IPS-15b (cell line): ENCODE measurements at regions not wholly inside any gene's neighbourhood (a gene's known extent, or its start where the extent isn't known, plus 50 kb on each side); places are given as distances from the start of the nearest gene placed in this dataset.

ENCODE experiments used
- H3K27me3 ChIP-seq: one replicate; pipeline ENCODE4 v1.6.1; 2013; ENCODE audit warnings: low read length; ENCODE audit not compliant: control insufficient read depth, insufficient read depth
- H3K36me3 ChIP-seq: one replicate; pipeline ENCODE4 v1.6.1; 2013; ENCODE audit warnings: low read length; ENCODE audit not compliant: control insufficient read depth, insufficient read depth
- H3K4me1 ChIP-seq: one replicate; pipeline ENCODE4 v1.6.1; 2013; ENCODE audit warnings: mild to moderate bottlenecking, low read length; ENCODE audit not compliant: control insufficient read depth, insufficient read depth
- H3K4me3 ChIP-seq: one replicate; pipeline ENCODE4 v1.5.1; 2013; ENCODE audit warnings: low read depth, low read length
- H3K9ac ChIP-seq: one replicate; pipeline ENCODE4 v1.6.1; 2013; ENCODE audit warnings: low read depth, mild to moderate bottlenecking, low read length
- H3K9me3 ChIP-seq: one replicate; pipeline ENCODE4 v1.6.1; 2013; ENCODE audit warnings: mild to moderate bottlenecking, low read length; ENCODE audit not compliant: control insufficient read depth, insufficient read depth

GRCh38 chr6:56904068-56904467 lies 50.8 kb upstream of the BEND6 start:
- no peaks in the 10 kb centered on the region for H3K27me3 ChIP-seq
- H3K4me1 ChIP-seq: no peaks in the 10 kb centered on the region
- no peak overlapping the region for H3K4me3 ChIP-seq
- no peaks in the 10 kb centered on the region for H3K36me3 ChIP-seq
- no peaks in the 10 kb centered on the region for H3K9me3 ChIP-seq
- H3K9ac ChIP-seq: no peak overlapping the region

DNA sequence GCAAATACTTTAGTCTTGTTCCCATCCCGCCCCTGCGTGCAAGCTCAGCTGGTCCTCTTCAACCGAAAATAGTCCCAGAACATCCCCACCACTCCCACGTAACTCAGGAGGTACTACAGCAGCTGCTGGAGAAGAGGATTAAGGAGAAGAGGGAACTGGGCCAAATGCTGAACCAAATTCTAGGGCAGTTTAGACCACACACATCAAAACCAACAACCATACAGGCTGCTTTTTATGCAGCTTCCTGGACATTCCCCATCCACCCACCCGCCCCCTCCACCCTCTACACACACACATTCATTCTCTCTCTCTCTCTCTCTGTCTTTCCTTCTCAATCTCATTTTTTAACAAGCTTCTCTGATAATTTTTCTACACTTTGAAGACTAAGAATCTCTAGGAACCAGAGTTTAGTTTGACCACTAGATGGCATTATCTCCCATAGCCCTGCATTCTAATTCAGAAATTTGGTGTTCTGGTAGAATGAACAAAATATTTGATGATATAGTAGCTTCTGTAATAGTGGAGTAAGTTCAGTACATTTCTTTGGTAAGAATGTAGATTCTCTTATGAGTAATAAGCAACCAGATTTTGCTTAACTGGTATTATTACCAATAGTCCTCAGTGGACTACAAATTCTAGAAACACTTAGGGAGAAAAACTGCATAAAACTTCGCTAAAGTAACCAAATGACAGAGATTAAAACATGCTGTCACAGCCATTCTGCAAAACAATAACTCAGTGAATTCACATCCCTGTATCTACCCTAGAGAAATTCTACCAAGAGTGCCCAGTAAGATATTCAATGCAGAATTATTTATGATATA lies 52.1 kb upstream of the BEND6 start:
- no peak overlapping the region for H3K4me3 ChIP-seq
- no peak overlapping the region for H3K9ac ChIP-seq
- no peaks in the 10 kb centered on the region for H3K4me1 ChIP-seq
- no peaks in the 10 kb centered on the region for H3K9me3 ChIP-seq
- H3K27me3 ChIP-seq: no peaks in the 10 kb centered on the region
- no peaks in the 10 kb centered on the region for H3K36me3 ChIP-seq

- Histone ChIP-seq H3K4me1 (no peaks in the 10 kb centered on the region), H3K9me3 (no peaks in the 10 kb centered on the region), H3K4me3 (no peak overlapping the region), H3K27me3 (no peaks in the 10 kb centered on the region), H3K9ac (no peak overlapping the region), H3K36me3 (no peaks in the 10 kb centered on the region)
Measured at GRCh38 chr6:56900784-56901183, 54.1 kb upstream of the BEND6 start.

DNA sequence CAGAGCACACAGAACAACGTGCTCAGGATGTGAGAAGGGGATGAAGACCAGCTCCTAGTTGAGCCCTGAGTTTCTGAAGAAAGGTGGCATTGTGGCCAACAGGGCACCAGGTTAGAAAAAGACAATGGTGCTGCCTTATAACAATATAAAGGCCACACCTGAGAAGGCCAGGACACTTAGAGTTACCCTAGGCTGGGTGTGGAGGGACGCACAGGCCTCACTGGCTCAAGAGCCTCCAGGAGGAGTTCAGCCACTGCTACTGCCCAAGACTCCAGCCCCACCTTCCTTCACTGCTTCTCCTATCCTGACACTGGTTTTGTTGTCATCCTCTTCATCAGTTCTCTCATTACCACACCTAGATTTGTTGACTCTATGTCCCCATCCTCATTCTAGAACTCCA lies 55.2 kb upstream of the BEND6 start:
- Histone ChIP-seq H3K36me3 (no peaks in the 10 kb centered on the region), H3K9ac (no peak overlapping the region), H3K4me3 (no peak overlapping the region), H3K4me1 (no peaks in the 10 kb centered on the region), H3K9me3 (no peaks in the 10 kb centered on the region), H3K27me3 (no peaks in the 10 kb centered on the region)

DNA sequence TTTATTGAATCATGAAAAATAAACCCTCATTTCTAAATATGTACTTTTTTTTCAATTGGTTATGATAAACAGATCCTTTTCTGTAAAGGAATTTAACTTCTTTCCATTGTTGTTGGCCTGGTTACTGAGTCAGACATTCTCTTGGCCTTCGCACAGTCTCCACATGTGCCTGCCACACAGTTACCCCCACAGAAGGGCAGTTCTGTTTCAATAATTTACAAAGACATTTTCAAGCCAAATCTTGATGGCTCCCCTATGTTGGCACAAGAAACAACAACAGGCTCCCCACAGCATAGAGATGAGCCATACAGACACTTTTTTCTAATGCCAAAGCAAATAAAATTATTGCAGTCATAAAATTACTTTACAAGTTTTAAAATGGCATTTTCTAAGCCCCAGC lies 55.6 kb upstream of the BEND6 start:
- H3K9ac ChIP-seq: no peak overlapping the region
- H3K27me3 ChIP-seq: no peaks in the 10 kb centered on the region
- no peaks in the 10 kb centered on the region for H3K36me3 ChIP-seq
- no peaks in the 10 kb centered on the region for H3K4me1 ChIP-seq
- no peak overlapping the region for H3K4me3 ChIP-seq
- H3K9me3 ChIP-seq: no peaks in the 10 kb centered on the region

DNA sequence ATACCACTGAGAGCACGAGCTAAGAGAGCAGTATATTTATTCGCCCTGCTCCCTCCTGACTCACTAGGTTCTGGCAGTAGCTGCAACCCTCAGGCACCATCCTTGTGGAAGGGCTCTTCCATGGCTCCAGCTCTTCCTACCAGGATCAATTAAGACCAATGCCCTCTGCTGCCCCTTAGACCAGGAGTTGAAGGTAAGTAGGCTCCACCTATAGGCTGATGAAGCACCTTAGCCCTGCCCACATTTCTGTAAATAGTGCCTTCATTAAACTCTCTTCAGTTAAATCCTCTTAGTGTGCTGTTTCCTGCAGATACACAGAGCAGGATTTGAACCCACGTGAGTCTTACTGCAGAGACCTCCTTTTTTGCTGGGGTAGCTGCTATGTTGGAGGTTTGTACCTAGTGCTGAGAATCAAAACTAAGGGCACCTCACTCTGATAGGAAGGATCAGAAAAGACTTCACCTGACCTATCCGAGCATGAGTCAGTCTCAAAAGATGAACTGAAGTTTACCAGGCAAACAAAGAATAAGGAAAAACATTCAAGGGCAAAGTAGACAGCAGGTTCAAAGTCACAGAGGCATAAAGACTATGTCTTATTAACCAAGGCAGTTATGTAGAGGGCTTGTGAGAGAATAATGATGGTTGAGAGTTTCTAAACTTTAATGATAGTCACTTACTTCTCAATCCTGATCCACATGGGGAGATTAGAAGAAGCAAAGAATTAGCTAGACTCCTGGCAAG lies 56.9 kb upstream of the BEND6 start:
- no peak overlapping the region for H3K4me3 ChIP-seq
- H3K36me3 ChIP-seq: no peaks in the 10 kb centered on the region
- H3K9ac ChIP-seq: no peak overlapping the region
- no peaks in the 10 kb centered on the region for H3K9me3 ChIP-seq
- no peaks in the 10 kb centered on the region for H3K27me3 ChIP-seq
- no peaks in the 10 kb centered on the region for H3K4me1 ChIP-seq

DNA sequence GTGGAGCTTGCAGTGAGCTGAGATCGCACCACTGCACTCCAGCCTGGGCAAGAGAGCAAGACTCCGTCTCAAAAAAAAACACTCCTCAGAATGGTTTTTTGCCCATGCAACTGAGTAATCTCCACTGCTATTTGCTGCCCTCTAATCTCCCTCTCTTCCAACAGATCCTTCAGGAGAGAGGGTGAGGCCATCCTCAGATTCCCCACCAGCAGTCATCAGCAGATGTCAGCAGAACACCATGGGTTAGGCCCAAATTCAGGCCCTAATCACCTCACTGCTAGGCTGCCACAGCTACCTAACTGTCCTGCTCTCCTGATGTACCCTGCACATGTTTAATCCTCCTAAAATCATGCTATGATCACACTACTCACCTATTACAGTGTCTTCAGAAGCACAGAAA lies 63.2 kb upstream of the BEND6 start:
- Histone ChIP-seq H3K9me3 (no peaks in the 10 kb centered on the region), H3K36me3 (no peaks in the 10 kb centered on the region), H3K27me3 (no peaks in the 10 kb centered on the region), H3K4me3 (no peak overlapping the region), H3K4me1 (peaks cover 3% of the 10 kb centered on the region), H3K9ac (no peak overlapping the region)

DNA sequence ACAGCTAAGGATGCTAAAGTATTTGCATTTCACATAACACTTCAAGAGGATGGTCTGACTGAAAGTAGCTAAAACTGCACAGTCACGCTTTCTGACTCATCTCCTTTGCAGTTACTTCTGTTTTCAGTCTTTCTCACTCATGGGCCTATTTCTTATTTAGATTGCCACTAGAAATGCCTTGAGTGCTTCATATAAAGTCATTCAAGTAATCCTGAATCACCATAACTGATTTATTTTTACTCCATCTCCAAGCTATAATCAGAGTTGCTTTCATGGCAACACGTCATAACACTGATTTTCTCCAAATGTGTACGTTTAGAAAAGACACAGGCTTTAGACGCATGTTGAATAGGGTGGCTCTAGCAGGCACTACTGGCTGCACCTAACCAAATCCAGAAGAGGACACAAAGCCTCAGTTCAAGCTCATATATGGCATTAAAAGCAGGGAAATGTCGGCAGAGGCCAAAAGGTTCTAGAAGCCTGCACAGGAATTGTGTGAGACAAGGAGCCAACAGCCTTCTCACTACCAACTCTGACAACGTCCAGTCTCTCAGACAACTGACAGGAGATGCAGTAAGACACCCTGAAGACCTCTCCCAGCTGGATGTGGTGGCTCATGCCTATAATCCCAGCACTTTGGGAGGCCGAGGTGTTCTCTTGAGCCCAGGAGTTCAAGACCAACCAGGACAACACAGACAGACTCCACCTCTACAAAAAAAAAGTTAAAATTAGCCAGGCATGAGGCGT lies 64.1 kb upstream of the BEND6 start:
- Histone ChIP-seq H3K9ac (no peak overlapping the region), H3K4me1 (peaks cover 3% of the 10 kb centered on the region)

DNA sequence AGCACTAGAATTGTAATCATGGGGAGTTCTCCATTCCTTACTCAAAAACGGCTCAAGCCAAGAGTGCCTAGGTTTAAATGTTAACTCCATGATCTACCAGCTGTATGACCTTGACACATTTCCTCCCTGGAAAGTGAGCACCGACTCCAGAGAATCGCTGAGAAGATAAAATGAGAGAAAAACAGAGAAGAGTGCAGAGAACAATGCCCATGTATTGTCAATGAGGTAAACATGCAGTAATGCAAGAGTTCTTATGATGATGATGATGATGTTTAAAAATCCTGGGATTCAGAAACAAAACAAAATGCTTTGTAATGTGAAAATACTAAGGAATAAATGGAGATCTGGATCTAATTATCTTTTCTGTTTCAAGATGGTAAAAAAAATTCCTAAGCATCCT lies 64.8 kb upstream of the BEND6 start:
- Histone ChIP-seq H3K27me3 (no peaks in the 10 kb centered on the region), H3K9ac (no peak overlapping the region), H3K4me3 (no peak overlapping the region), H3K9me3 (no peaks in the 10 kb centered on the region), H3K4me1 (peaks cover 3% of the 10 kb centered on the region), H3K36me3 (no peaks in the 10 kb centered on the region)

More for the DNA sequence above, 64.1 kb upstream of the BEND6 start:
- no peaks in the 10 kb centered on the region for H3K9me3 ChIP-seq
- no peak overlapping the region for H3K4me3 ChIP-seq
- no peaks in the 10 kb centered on the region for H3K27me3 ChIP-seq
- H3K36me3 ChIP-seq: no peaks in the 10 kb centered on the region

DNA sequence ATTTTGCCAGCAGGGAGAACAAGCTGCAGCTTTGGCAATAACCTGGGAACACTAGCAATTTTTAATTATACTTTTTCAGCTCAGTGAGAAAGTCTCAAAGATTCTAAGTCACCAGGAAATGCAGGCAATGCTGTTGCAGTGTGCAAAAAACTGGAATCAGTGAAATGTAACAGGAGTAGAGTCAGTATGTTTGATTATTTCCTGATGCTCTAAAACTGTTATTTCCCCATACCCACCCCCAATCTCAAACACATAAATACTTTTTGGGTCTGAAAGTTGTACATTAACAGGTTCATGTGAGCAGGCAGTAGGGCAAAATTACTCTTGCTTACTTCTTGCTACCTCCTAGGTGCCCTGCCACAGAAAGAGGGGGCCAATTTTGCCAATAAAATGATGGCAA lies 65.4 kb upstream of the BEND6 start:
- H3K36me3 ChIP-seq: no peaks in the 10 kb centered on the region
- no peak overlapping the region for H3K4me3 ChIP-seq
- H3K9me3 ChIP-seq: no peaks in the 10 kb centered on the region
- H3K27me3 ChIP-seq: no peaks in the 10 kb centered on the region
- H3K4me1 ChIP-seq: peaks cover 3% of the 10 kb centered on the region
- H3K9ac ChIP-seq: no peak overlapping the region

DNA sequence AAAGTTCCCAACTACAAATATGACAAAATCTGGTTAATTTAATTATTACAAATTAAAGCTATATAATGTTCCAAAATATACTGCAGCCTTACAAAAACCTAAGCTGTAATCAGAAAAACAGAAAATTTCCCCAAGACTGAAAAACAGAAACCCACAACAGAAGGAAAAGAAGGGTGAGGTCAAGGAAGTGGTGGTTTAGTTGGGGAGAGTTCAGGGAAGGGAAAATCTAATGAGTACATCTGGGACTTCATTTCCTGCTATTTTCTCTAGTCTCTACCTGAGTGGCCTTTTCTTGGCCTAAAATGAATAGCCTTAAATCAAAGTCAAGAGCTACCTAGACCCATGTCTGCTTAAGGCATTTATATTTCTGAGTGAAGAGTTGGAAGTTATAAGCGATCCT lies 66.2 kb upstream of the BEND6 start:
- Histone ChIP-seq H3K27me3 (no peaks in the 10 kb centered on the region), H3K36me3 (no peaks in the 10 kb centered on the region), H3K4me1 (peaks cover 3% of the 10 kb centered on the region), H3K4me3 (no peak overlapping the region), H3K9ac (no peak overlapping the region), H3K9me3 (no peaks in the 10 kb centered on the region)
